ENCODE measurements at regions not wholly inside any gene's neighbourhood (a gene's known extent, or its start where the extent isn't known, plus 50 kb on each side); places are given as distances from the start of the nearest gene placed in this dataset.

GRCh38 chr9:78671785-78672184 is 374.9 kb downstream of the PSAT1 start:
- DNase-seq (ENCODE audit: low spot score), result no peak
- in situ Hi-C loops (cut with MboI; ENCODE audit: low sequenced_read_pairs, unreplicated experiment), result no loop called here
- TF ChIP-seq, protein P1, sequence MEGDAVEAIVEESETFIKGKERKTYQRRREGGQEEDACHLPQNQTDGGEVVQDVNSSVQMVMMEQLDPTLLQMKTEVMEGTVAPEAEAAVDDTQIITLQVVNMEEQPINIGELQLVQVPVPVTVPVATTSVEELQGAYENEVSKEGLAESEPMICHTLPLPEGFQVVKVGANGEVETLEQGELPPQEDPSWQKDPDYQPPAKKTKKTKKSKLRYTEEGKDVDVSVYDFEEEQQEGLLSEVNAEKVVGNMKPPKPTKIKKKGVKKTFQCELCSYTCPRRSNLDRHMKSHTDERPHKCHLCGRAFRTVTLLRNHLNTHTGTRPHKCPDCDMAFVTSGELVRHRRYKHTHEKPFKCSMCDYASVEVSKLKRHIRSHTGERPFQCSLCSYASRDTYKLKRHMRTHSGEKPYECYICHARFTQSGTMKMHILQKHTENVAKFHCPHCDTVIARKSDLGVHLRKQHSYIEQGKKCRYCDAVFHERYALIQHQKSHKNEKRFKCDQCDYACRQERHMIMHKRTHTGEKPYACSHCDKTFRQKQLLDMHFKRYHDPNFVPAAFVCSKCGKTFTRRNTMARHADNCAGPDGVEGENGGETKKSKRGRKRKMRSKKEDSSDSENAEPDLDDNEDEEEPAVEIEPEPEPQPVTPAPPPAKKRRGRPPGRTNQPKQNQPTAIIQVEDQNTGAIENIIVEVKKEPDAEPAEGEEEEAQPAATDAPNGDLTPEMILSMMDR (IDR thresholded peaks at IDR 0.05; ENCODE audit: borderline replicate concordance, control extremely low read depth, extremely low read depth, insufficient read depth, missing control alignments), result no peak

- in situ Hi-C loops (cut with MboI; ENCODE audit: low sequenced_read_pairs, unreplicated experiment), result no loop called here
- DNase-seq (ENCODE audit: low spot score), result no peak
- TF ChIP-seq, protein P1 (IDR thresholded peaks at IDR 0.05; ENCODE audit: borderline replicate concordance, control extremely low read depth, extremely low read depth, insufficient read depth, missing control alignments), result no peak
Measured at GRCh38 chr9:78674874-78675273, 377.9 kb downstream of the PSAT1 start.

GRCh38 chr9:78676009-78676408 is 379.1 kb downstream of the PSAT1 start:
- in situ Hi-C loops (cut with MboI; ENCODE audit: low sequenced_read_pairs, unreplicated experiment), result no loop called here
- TF ChIP-seq, protein P1 (IDR thresholded peaks at IDR 0.05; ENCODE audit: borderline replicate concordance, control extremely low read depth, extremely low read depth, insufficient read depth, missing control alignments), result no peak
- DNase-seq (ENCODE audit: low spot score), result no peak

GRCh38 chr9:78676623-78677022 is 379.7 kb downstream of the PSAT1 start:
- in situ Hi-C loops (cut with MboI; ENCODE audit: low sequenced_read_pairs, unreplicated experiment), result no loop called here
- DNase-seq (ENCODE audit: low spot score), result no peak
- TF ChIP-seq, protein P1 (IDR thresholded peaks at IDR 0.05; ENCODE audit: borderline replicate concordance, control extremely low read depth, extremely low read depth, insufficient read depth, missing control alignments), result no peak

DNA sequence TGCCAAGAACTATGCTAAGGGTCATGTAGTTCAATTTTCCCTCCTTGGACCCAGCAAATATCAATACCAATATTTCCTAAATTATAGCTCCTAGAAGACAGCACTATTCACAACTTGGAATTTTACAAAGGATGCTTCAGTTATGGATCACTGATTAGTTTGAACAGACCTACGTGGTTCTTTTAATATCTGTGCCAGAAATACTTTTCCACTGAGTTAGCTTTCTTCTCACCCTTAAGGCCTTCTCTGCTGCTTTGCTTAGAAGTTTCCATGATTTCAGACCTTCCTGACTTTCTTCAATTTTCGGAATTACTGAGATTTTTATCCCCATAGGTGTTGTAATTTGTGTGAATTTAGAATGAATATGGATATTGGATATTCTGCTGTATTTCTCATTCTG is 380.4 kb downstream of the PSAT1 start:
- in situ Hi-C loops (cut with MboI; ENCODE audit: low sequenced_read_pairs, unreplicated experiment), result no loop called here
- no peak for DNase-seq (ENCODE audit: low spot score)
- TF ChIP-seq, protein P1 (IDR thresholded peaks at IDR 0.05; ENCODE audit: borderline replicate concordance, control extremely low read depth, extremely low read depth, insufficient read depth, missing control alignments), result no peak

GRCh38 chr9:78678877-78679276 is 382.0 kb downstream of the PSAT1 start:
- DNase-seq (ENCODE audit: low spot score), result no peak
- TF ChIP-seq, protein P1 (IDR thresholded peaks at IDR 0.05; ENCODE audit: borderline replicate concordance, control extremely low read depth, extremely low read depth, insufficient read depth, missing control alignments), result no peak
- in situ Hi-C loops (cut with MboI; ENCODE audit: low sequenced_read_pairs, unreplicated experiment), result no loop called here

GRCh38 chr9:78680196-78680595 is 383.3 kb downstream of the PSAT1 start:
- TF ChIP-seq, protein P1 (IDR thresholded peaks at IDR 0.05; ENCODE audit: borderline replicate concordance, control extremely low read depth, extremely low read depth, insufficient read depth, missing control alignments), result no peak
- DNase-seq (ENCODE audit: low spot score), result no peak
- in situ Hi-C loops (cut with MboI; ENCODE audit: low sequenced_read_pairs, unreplicated experiment), result no loop called here
